Osteocyte (in vitro differentiated cells): ENCODE measurements at regions not wholly inside any gene's neighbourhood (a gene's known extent, or its start where the extent isn't known, plus 50 kb on each side); places are given as distances from the start of the nearest gene placed in this dataset.
A peak's percentile ranks its signal among the peaks of the same experiment; 100 is the strongest.

Experiments used
- DNase-seq: peaks from one replicate; pipeline ENCODE4 v3.0.0; 2021; ENCODE audit warnings: mixed read lengths; ENCODE audit not compliant: unreplicated experiment; ENCODE audit errors: extremely low spot score
- H3K27ac Mint-ChIP-seq: one replicate; pipeline ENCODE4 v1.8.0; 2021; ENCODE audit warnings: mild to moderate bottlenecking, mixed read lengths; ENCODE audit not compliant: unreplicated experiment
- H3K27me3 Mint-ChIP-seq: one replicate; pipeline ENCODE4 v1.8.0; 2021; ENCODE audit warnings: mixed read lengths; ENCODE audit not compliant: unreplicated experiment
- H3K36me3 Mint-ChIP-seq: one replicate; pipeline ENCODE4 v1.8.0; 2021; ENCODE audit warnings: mixed read lengths; ENCODE audit not compliant: unreplicated experiment
- H3K4me1 Mint-ChIP-seq: one replicate; pipeline ENCODE4 v1.8.0; 2021; ENCODE audit warnings: mixed read lengths; ENCODE audit not compliant: unreplicated experiment
- H3K4me3 Mint-ChIP-seq: one replicate; pipeline ENCODE4 v1.8.0; 2021; ENCODE audit warnings: mild to moderate bottlenecking, moderate library complexity, mixed read lengths; ENCODE audit not compliant: unreplicated experiment
- H3K9me3 Mint-ChIP-seq: one replicate; pipeline ENCODE4 v1.8.0; 2021; ENCODE audit warnings: mixed read lengths; ENCODE audit not compliant: unreplicated experiment
- CTCF ChIP-seq: fragments of 200-600 bp; sonication (generic); IDR thresholded peaks from 2 replicates; pipeline ENCODE4 v1.5.0; 2021; ENCODE audit warnings: antibody characterized with exemption, mild to moderate bottlenecking, moderate library complexity

GRCh38 chr11:8340296-8340695, 76.6 kb upstream of the LMO1 start:
- Mint-ChIP-seq H3K4me1 (no peaks in the 10 kb centered on the region), H3K4me3 (no peak overlapping the region), H3K9me3 (no peaks in the 10 kb centered on the region), H3K27me3 (peaks cover 3% of the 10 kb centered on the region), H3K36me3 (no peaks in the 10 kb centered on the region), H3K27ac (no peak overlapping the region)
- DNase-seq: no peak
- no peak for TF ChIP-seq CTCF

- Mint-ChIP-seq H3K9me3 (no peaks in the 10 kb centered on the region), H3K4me3 (no peak overlapping the region), H3K27ac (no peak overlapping the region), H3K27me3 (no peaks in the 10 kb centered on the region), H3K4me1 (no peaks in the 10 kb centered on the region), H3K36me3 (no peaks in the 10 kb centered on the region)
- TF ChIP-seq CTCF: no peak
- DNase-seq: no peak
Observed at GRCh38 chr11:8339592-8340022, 75.9 kb upstream of the LMO1 start.

- TF ChIP-seq CTCF: peak; percentile 68
- no peak overlapping the region for H3K4me3 Mint-ChIP-seq
- H3K27me3 Mint-ChIP-seq: no peaks in the 10 kb centered on the region
- peaks cover 4% of the 10 kb centered on the region for H3K4me1 Mint-ChIP-seq
- no peaks in the 10 kb centered on the region for H3K9me3 Mint-ChIP-seq
- no peaks in the 10 kb centered on the region for H3K36me3 Mint-ChIP-seq
- no peak for DNase-seq
- H3K27ac Mint-ChIP-seq: no peak overlapping the region
Observed at GRCh38 chr11:8338138-8338537, 74.5 kb upstream of the LMO1 start.

GRCh38 chr11:8337130-8337795, 73.6 kb upstream of the LMO1 start:
- H3K27me3 Mint-ChIP-seq: no peaks in the 10 kb centered on the region
- no peak overlapping the region for H3K27ac Mint-ChIP-seq
- H3K9me3 Mint-ChIP-seq: no peaks in the 10 kb centered on the region
- no peaks in the 10 kb centered on the region for H3K36me3 Mint-ChIP-seq
- H3K4me1 Mint-ChIP-seq: peaks cover 4% of the 10 kb centered on the region
- no peak for TF ChIP-seq CTCF
- no peak for DNase-seq
- H3K4me3 Mint-ChIP-seq: no peak overlapping the region

GRCh38 chr11:8336356-8337129, 72.9 kb upstream of the LMO1 start:
- peaks cover 4% of the 10 kb centered on the region for H3K4me1 Mint-ChIP-seq
- no peaks in the 10 kb centered on the region for H3K27me3 Mint-ChIP-seq
- H3K27ac Mint-ChIP-seq: no peak overlapping the region
- H3K4me3 Mint-ChIP-seq: no peak overlapping the region
- no peak for TF ChIP-seq CTCF
- no peak for DNase-seq
- H3K9me3 Mint-ChIP-seq: no peaks in the 10 kb centered on the region
- H3K36me3 Mint-ChIP-seq: no peaks in the 10 kb centered on the region
